Endothelial cell of umbilical vein (primary cell): ENCODE measurements at regions not wholly inside any gene's neighbourhood (a gene's known extent, or its start where the extent isn't known, plus 50 kb on each side); places are given as distances from the start of the nearest gene placed in this dataset.

Experiments
- CTCF ChIP-seq, 2 donors: IDR thresholded peaks; 1 replicate in 1 of 2; 2 replicates in 1 of 2; pipeline ENCODE4 v1.5.1; 2011; ENCODE audit warnings: low read length in 2 of 2, mild to moderate bottlenecking in 2 of 2, moderate library complexity in 2 of 2, control low read depth in 1 of 2, inconsistent platforms in 1 of 2, low read depth in 1 of 2; ENCODE audit not compliant: insufficient read depth in 1 of 2; ENCODE audit errors: extremely low read depth in 1 of 2
- POLR2A ChIP-seq: IDR thresholded peaks from 2 replicates; pipeline ENCODE4 v1.6.1; 2012; ENCODE audit warnings: low read depth, mild to moderate bottlenecking, control low read depth, low read length
- POLR2AphosphoS5 ChIP-seq: IDR thresholded peaks from 2 replicates; pipeline ENCODE4 v1.6.1; 2012; ENCODE audit warnings: low read depth, mild to moderate bottlenecking, control low read depth, low read length, moderate library complexity; ENCODE audit not compliant: insufficient read depth
- TF ChIP-seq, protein P1 (sequence below): IDR thresholded peaks from 2 replicates; pipeline ENCODE4 v1.6.1; 2011; ENCODE audit not compliant: insufficient read depth, insufficient read length

- TF ChIP-seq, protein P1, sequence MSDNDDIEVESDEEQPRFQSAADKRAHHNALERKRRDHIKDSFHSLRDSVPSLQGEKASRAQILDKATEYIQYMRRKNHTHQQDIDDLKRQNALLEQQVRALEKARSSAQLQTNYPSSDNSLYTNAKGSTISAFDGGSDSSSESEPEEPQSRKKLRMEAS, result no peak
- TF ChIP-seq POLR2AphosphoS5 (no peak), CTCF (IDR thresholded peaks at IDR 0.05; ENCODE audit: extremely low read depth in 1 of 2, insufficient read depth in 1 of 2, low read depth in 1 of 2, low read length in 2 of 2) (no peak), POLR2A (no peak)
Observed at GRCh38 chr6:90739339-90739738, 152.5 kb upstream of the MAP3K7 start.
